ENCODE measurements at regions not wholly inside any gene's neighbourhood (a gene's known extent, or its start where the extent isn't known, plus 50 kb on each side); places are given as distances from the start of the nearest gene placed in this dataset.

DNA sequence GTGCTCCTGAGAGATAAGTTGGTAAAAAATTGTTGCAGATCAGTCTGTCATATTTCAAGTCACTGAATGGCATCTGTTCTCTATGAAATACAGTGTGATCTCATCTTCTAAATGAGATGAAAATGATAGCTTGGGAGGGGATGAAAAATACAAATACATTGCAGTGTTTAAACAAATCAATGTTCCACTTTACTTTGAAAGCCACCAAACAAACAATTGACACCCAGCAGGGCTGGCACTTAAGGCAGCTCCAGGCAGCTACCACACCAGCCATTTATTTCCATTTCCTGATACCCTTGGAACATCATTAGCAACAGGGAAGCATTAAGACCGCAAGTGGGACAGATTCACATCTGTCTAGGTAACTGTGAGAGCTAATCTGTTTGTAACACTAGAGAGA lies 827.6 kb upstream of the KIF2B start (continued):
- TF ChIP-seq RAD21 (IDR thresholded peaks at IDR 0.05; ENCODE audit: low read depth) (no peak), EZH2phosphoT487 (IDR thresholded peaks at IDR 0.05; ENCODE audit: borderline replicate concordance) (no peak)

DNA sequence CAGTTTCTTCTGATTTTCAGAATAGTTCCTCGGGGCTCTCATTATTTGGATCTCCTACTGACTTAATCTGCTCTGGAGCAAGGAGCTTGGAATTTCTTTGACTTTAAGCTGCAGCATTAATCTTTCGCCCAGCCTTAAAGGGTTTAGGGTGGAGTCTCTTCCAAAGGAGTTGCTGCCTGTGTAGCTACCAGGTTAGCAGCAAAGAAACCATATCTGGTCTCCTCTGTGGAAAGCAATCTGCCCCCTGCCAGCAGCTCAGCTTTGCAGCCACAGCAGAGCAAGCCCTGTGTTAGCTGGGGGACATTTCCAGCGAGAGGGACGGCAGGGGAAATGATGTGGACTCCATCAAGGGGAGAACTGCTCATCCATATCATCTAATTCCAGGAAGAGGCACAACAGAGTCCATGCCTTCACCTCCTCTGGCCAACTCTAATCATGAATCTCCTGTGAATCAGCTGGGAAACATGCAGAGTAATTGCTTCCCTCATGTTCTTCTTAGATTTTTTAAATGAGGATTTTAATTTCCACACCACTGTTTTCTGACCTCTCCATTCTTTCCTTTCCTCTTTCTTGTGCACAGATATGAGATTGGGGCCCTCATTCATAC lies 827.6 kb upstream of the CA10 start:
- ChIA-PET POLR2A (no interaction called here), CTCF (no interaction called here), RAD21 (ENCODE audit: low non-redundant PET in 1 of 2, low total read pairs in 2 of 2, uncharacterized antibody in 2 of 2, unreplicated experiment in 2 of 2) (no interaction called here)
- H3K4me1 ChIP-seq (ENCODE audit: control insufficient read depth in 1 of 2, insufficient read depth in 2 of 2, low read length in 2 of 2): no peaks in the 10 kb centered on the region
- H3K36me3 ChIP-seq (ENCODE audit: control insufficient read depth in 1 of 2, insufficient read depth in 2 of 2, low read length in 2 of 2): no peaks in the 10 kb centered on the region
- DNase-seq (ENCODE audit: low read depth, low spot score) (no peak), ATAC-seq (no peak)
- H3K9me3 ChIP-seq (ENCODE audit: control insufficient read depth in 1 of 2, insufficient read depth in 1 of 2, low read depth in 1 of 2, low read length in 2 of 2): peaks cover 52 to 61% of the 10 kb centered on the region in 2 experiments; a peak in 3 of 4 replicates
- no peak overlapping the region for H3K9ac ChIP-seq (ENCODE audit: low read length)
- H3K27me3 ChIP-seq (ENCODE audit: insufficient read depth, low read length): no peaks in the 10 kb centered on the region
- no peak overlapping the region for H3K4me3 ChIP-seq (replicated peaks in 1 of 2; ENCODE audit: low read depth in 1 of 2, low read length in 2 of 2)
- no peaks in the 10 kb centered on the region for H3K79me2 ChIP-seq (ENCODE audit: insufficient read depth, low read length)
- BruUV-seq (replicated peaks): no TSS peak
- no peak overlapping the region for H3K4me2 ChIP-seq (ENCODE audit: low read length)
- H3K27ac ChIP-seq (ENCODE audit: low read depth, low read length): no peak overlapping the region
- no peak overlapping the region for H2AFZ ChIP-seq (ENCODE audit: low read depth, low read length, poor library complexity, severe bottlenecking)
- intact Hi-C loops (cut with micrococcal nuclease): no loop called here
- no peaks in the 10 kb centered on the region for H3K9me2 ChIP-seq (ENCODE audit: insufficient read depth)
- no peaks in the 10 kb centered on the region for H4K20me1 ChIP-seq (ENCODE audit: insufficient read depth)
- TF ChIP-seq SP1 (IDR thresholded peaks at IDR 0.05; ENCODE audit: low read depth): no peak
- TF ChIP-seq CBX3 (IDR thresholded peaks at IDR 0.05; ENCODE audit: low read depth): no peak
- no peak for TF ChIP-seq EGR1 (IDR thresholded peaks at IDR 0.05; ENCODE audit: low read depth)
- no peak for TF ChIP-seq SRF (IDR thresholded peaks at IDR 0.05; ENCODE audit: low read depth)
- no peak for TF ChIP-seq JUND (IDR thresholded peaks at IDR 0.05)
- TF ChIP-seq EZH2 (IDR thresholded peaks at IDR 0.05): no peak
- TF ChIP-seq, protein P1, sequence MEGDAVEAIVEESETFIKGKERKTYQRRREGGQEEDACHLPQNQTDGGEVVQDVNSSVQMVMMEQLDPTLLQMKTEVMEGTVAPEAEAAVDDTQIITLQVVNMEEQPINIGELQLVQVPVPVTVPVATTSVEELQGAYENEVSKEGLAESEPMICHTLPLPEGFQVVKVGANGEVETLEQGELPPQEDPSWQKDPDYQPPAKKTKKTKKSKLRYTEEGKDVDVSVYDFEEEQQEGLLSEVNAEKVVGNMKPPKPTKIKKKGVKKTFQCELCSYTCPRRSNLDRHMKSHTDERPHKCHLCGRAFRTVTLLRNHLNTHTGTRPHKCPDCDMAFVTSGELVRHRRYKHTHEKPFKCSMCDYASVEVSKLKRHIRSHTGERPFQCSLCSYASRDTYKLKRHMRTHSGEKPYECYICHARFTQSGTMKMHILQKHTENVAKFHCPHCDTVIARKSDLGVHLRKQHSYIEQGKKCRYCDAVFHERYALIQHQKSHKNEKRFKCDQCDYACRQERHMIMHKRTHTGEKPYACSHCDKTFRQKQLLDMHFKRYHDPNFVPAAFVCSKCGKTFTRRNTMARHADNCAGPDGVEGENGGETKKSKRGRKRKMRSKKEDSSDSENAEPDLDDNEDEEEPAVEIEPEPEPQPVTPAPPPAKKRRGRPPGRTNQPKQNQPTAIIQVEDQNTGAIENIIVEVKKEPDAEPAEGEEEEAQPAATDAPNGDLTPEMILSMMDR (IDR thresholded peaks at IDR 0.05 in 2 of 3, conservative IDR thresholded peaks at IDR 0.05 in 1 of 3; ENCODE audit: borderline replicate concordance in 1 of 3, insufficient read depth in 1 of 3, low read depth in 2 of 3, low read length in 2 of 3): no peak
- no peak for TF ChIP-seq POLR2A (IDR thresholded peaks at IDR 0.05; ENCODE audit: borderline replicate concordance, extremely low read depth, insufficient read depth, insufficient read length)
- no peak for TF ChIP-seq SIN3A (IDR thresholded peaks at IDR 0.05; ENCODE audit: low read depth)
- TF ChIP-seq, protein P2, sequence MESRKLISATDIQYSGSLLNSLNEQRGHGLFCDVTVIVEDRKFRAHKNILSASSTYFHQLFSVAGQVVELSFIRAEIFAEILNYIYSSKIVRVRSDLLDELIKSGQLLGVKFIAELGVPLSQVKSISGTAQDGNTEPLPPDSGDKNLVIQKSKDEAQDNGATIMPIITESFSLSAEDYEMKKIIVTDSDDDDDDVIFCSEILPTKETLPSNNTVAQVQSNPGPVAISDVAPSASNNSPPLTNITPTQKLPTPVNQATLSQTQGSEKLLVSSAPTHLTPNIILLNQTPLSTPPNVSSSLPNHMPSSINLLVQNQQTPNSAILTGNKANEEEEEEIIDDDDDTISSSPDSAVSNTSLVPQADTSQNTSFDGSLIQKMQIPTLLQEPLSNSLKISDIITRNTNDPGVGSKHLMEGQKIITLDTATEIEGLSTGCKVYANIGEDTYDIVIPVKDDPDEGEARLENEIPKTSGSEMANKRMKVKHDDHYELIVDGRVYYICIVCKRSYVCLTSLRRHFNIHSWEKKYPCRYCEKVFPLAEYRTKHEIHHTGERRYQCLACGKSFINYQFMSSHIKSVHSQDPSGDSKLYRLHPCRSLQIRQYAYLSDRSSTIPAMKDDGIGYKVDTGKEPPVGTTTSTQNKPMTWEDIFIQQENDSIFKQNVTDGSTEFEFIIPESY (IDR thresholded peaks at IDR 0.05; ENCODE audit: extremely low read depth, insufficient replicate concordance, low read length): no peak
- TF ChIP-seq CEBPB (IDR thresholded peaks at IDR 0.05; ENCODE audit: low read depth): no peak
- TF ChIP-seq, protein P3, sequence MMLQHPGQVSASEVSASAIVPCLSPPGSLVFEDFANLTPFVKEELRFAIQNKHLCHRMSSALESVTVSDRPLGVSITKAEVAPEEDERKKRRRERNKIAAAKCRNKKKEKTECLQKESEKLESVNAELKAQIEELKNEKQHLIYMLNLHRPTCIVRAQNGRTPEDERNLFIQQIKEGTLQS (IDR thresholded peaks at IDR 0.05): no peak
- no peak for TF ChIP-seq FOSL1 (IDR thresholded peaks at IDR 0.05; ENCODE audit: low read depth)
- no peak for TF ChIP-seq EZH2phosphoT487 (IDR thresholded peaks at IDR 0.05; ENCODE audit: borderline replicate concordance)
- TF ChIP-seq ZNF274 (IDR thresholded peaks at IDR 0.05; ENCODE audit: low read depth, low read length): no peak
- no peak for TF ChIP-seq ZFX (IDR thresholded peaks at IDR 0.05)
- TF ChIP-seq, protein P4, sequence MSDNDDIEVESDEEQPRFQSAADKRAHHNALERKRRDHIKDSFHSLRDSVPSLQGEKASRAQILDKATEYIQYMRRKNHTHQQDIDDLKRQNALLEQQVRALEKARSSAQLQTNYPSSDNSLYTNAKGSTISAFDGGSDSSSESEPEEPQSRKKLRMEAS (IDR thresholded peaks at IDR 0.05): no peak
- TF ChIP-seq ELF1 (IDR thresholded peaks at IDR 0.05; ENCODE audit: borderline replicate concordance, low read depth): no peak

All from HCT116 (cell line).